ENCODE measurements at regions not wholly inside any gene's neighbourhood (a gene's known extent, or its start where the extent isn't known, plus 50 kb on each side); places are given as distances from the start of the nearest gene placed in this dataset.
A peak's percentile ranks its signal among the peaks of the same experiment; 100 is the strongest.

DNA sequence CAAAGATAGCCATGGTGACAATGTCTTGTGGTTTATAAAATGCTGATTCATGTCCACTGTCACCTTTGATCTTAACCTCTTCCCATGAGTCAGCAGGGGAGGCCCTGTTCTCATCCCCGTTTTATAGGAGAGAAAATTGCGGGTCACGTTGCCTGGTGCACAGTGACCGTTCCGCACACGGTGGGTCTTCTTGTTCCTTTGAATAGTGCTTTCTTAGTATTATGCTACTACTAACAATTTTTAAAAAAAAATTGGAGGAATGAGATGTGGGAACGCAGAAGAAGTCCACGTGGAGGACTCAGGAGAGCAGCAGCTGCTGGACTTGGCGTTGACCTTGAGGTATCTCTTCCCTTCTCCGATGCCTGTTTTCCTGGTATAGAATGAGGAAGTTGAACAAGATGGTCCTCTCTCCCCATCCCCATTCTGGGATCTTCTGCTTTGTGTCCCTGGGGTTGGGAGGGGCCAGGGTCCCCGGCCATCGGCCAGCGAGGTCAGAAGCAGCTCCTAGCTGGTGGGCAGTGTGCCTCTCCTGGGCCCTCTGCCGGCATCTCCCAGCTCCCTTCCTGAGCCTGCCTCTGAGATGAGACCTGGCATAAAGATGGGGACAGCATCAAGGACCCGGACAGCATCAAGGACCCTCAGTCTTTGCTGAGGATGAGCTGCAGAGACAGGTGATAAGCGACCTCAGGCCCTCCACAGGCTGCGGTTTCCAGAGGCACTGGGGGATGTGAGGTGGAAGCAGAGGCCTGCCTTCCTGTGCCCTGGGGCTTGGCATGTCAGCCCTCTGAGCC is 143.9 kb downstream of the C9orf50 start:
- DNase-seq (ENCODE audit: low read depth in 4 of 4, low spot score in 3 of 4), result no peak

DNA sequence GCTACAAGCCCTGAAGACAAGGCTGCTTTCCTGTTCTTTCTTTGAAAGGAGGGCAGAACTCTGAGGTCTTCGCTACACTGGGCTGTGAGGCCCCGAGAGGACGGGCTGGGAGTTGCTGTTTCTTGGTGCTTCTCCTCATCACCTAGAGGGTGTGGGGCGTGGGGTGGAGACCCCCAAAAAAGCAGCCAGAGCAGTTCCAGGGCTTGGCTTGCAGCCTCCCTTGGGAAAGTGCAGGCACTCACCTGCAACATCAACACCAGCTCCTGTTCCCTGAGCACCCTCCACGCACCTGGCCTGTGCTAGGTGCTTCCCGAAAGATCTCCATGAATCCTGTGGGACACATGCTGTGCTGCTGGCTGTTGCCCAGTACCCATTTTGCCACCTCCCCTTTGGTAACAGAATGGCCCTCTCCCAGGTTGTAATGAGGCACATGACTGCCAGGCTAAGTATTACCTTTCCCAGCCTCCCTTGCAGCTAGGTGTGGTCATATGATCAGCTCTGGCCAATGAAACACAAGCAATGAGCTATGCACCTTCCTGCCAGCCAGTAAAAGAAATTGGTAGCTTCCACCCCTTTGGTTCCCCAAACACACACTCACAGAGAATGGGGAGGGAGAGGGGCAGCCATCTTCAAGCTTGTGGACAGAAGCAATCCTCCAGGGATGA is 146.0 kb downstream of the C9orf50 start:
- DNase-seq (ENCODE audit: low read depth in 4 of 4, low spot score in 3 of 4), result no peak

DNA sequence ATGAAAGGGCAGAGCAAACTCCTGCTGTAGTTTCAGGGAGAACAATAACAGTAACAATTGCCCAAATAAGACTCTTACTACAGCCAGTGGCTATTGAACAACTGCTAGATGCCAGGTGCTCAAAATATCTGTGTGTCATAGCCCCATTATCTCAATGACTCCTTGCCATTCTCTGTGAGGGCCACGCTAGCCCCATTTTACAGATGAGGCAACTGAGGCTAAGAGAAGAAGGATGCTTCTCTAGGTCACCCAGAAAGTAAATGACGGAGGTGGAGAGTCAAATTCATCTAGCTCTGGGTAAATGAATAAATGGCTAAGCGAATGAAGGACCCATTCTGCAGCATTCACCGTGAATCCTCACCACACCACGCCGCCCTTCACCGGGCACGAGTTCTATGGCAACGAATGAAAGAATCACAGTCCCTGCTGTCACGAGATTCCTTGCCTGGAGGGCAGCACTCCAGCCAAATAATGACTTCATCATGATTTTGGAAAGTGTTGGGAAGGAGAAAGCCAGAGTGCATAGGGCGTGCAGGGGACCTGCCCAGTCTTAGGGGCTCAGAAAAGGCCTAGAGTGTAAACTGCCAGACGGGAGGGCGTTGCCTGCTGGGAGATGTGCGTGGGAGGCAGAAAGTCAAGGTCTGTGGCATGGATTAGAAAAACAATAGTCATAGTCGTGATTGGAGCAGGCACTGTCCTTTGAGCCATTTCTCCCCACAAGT is 147.2 kb downstream of the C9orf50 start:
- DNase-seq (ENCODE audit: low read depth in 4 of 4, low spot score in 3 of 4), result no peak

DNA sequence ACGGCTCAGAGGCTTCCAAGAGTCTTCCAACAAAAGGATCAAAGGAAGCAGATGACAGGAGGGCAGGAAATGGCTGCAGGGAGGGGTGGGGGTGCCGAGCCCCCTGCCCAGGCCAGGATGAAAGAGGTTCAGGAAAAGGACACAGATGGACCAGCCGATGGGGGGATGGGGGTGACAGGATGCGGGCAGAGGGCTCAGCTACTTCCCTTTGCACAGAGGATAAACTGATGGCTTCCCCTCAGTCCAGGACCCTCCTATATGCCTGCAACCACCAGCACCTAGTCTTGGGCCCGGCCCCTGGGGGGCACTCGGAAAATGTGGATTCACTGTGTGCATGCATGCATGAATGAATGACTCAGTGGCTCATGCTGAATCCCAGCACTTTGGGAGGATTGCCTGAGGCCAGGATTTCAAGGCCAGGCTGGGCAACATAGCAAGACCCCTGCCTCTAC is 148.2 kb downstream of the C9orf50 start:
- DNase-seq (ENCODE audit: low read depth in 4 of 4, low spot score in 3 of 4), result no peak

DNA sequence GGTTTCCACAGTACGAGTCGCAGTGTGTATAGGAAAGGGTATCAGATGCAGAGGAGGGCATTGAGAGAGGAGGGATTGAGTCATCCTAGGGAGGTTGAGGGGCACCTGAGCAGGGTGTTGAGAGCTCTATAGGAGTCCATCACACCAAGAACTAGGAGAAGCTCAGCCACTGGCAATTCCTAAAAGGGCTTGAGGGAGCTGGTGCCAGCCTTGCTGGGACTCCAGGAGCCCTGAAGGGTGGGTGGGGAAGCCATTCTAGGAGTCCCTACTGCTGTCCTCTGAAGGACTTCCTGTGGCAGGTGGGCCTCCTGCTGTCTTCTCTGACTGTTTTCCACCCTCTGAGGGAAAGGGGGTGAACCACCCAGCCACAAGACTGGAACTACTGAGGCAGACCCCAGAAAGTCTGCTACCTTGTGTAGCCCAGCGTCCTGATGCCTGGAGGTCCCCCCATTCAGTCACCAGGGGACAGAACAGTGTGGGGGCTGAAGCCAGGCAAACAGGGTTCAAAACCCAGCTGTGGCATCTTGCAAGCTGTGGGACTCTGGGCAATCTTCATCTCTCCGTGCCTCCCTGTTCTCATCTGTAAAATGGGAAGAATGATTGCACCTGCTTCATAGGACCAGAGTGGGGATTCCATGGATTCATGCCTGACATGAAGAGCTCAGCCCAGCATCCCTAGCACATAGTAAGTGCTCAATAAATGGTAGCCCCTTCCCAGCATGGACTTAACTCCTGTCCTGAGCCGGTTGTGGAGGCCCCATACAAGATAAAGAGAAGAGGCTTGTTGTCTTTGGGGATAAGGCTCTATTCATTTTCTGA is 149.5 kb downstream of the C9orf50 start:
- DNase-seq (ENCODE audit: low read depth in 4 of 4, low spot score in 3 of 4), result no peak

DNA sequence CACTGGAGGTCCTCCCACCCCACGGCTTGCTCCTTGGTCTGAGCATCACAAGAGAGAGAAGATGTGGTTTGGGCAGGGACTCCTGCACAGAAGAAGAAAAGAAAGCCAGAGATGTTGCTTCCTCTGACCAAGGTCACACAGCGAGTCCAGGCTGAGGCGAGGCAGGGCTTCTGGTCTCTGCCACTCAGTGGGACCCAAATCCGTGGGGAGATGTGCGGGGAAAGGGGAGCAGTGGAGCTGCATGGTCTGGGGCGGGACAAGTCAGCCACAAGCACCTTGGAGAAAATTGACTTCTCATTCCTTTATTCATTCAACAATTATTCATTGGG is 150.9 kb downstream of the C9orf50 start:
- no peak for DNase-seq (ENCODE audit: low read depth in 4 of 4, low spot score in 3 of 4)

DNA sequence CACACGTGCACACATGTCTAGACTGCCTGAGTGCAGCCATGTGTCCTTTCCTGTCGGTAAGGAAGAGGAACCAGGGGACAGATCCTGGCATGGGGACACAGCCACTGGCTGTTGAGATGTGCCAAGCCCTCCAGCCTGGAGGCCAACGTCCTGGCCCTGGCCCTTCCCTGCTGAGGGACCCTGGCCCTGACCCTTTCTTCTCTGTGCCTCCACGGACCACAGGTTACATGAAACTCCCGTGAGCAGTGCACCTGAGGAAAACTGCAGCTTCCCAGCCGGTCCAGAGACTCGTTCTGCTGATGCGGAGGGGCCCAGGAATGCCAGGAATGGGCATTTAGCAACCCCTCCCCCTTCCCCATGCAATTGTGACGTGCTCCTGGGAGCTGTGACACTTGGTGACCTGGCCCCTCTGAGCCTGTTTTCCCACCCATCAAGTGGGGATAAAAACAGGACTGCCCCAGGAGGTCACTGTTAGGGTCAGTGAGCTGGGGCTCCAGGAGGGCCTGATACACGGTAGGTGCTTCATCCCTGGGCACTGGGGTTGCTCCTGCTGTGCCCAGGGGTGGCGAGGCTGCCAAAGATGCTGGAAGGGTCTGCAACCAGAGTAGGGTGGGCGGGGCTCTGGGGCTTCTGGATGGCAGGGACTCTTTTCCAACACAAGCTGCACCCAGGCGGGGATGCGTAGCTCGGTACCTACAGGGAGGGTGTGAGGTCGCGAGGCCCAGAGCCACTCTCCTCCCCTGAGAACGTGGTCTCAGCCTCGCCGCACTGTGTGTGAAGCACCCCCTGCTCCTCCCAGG is 151.5 kb downstream of the C9orf50 start:
- no peak for DNase-seq (ENCODE audit: low read depth in 4 of 4, low spot score in 3 of 4)

DNA sequence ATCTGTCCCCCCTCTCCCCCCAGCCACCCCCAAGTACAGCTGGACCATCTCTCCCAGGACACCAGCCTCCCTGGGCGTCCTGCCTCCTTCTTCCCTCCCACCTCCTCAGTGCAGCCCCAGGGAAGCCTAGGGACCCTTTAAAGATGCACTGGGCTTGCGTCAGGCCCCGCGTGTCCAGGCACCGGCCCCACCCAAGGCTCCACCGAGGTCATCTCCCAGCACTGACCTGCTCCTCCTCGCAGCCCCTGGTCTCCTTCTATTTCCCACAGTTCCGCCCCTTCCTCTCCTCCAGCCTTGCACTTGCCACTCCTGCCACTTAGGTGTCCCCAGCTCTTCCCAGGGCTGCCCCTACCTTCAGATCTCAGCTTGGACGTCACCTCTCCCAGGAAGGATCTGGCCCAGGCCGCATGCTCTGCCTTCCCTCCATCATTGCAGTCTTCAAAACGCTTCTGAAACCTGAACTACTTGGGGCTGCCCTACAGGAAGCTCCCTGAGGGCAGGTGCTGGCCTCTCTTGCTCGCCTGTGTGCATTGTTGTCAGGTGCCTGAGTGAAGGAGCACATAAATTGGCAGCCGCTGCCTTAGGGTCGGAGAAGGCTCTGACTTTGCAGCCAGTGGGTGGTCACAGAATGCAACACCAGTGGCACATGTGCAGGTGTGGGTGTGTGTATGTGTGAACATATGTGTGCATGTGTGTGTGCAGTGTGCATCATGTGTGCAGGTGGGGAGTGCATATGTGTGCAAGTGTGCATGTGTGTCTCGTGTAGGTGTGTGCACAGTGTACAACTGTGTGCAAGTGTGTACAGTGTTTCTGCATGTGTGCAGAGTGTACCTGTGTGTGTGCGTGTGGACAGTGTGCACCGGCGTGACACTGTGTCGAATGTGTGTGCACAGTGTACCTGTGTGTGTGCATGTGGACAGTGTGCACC is 152.9 kb downstream of the C9orf50 start:
- DNase-seq (ENCODE audit: low read depth in 4 of 4, low spot score in 3 of 4), result no peak

DNA sequence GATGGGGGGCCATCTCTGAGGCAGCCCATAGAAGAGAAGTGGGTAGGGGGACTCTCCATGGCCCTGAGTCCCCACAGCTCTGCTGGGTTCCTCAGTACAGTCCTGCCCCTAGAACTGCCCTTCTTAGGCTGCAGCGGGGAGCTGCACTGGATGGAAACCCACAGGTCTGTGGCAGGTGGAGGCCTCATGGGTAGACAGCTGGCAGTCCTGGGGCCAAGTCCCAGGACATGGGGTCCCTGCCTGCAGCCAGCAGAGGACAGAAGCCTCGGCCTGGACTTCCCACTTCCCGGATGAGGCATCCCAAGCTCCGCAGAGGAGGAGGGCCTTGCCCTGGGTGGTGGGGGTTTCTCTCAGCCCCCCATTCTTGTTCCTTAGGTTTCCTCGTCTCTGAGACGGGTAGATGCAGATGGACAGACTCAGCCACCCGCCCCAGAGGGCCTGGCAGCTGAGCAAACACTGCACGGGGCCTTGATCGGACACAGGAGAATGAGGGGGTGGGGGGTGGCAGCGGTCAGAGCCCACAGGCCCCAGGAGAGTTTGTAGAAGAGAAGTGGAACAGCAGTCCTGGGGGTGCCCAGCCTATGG is 153.8 kb downstream of the C9orf50 start:
- DNase-seq (ENCODE audit: low read depth in 4 of 4, low spot score in 3 of 4), result no peak

DNA sequence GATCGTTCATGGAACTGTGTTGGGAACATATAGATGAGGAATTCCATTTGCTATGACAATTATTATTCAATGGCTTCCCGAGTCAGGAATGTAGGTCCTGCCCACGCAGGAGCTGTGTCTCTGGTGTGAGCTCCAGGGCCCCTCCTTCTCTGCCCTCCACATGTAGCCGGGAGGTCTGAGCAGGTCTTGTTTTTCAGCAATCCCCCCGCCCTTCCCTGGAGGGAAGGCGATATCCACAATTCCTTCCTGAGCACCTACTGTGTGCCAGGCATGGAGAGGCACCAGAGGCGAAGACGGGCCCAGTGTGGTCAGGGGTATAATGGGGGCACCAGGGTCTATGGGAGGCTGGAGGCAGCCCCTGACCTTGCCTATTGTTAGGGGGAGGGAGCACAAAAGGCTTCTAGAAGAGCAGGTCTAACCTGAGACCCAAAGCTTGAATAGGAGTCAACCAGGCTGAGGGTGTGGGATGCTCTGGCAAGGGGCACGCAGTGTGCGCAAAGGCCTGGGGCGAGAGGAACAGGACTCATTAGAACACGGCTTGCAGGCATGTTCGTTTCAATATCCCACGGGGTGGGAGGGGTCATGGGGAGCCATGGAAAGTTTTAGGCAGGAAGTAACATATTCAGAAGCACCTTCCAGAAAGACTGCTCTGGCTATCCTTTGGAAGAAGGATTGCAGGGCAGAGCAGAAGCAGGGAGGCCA is 154.9 kb downstream of the C9orf50 start:
- no peak for DNase-seq (ENCODE audit: low read depth in 4 of 4, low spot score in 3 of 4)

DNA sequence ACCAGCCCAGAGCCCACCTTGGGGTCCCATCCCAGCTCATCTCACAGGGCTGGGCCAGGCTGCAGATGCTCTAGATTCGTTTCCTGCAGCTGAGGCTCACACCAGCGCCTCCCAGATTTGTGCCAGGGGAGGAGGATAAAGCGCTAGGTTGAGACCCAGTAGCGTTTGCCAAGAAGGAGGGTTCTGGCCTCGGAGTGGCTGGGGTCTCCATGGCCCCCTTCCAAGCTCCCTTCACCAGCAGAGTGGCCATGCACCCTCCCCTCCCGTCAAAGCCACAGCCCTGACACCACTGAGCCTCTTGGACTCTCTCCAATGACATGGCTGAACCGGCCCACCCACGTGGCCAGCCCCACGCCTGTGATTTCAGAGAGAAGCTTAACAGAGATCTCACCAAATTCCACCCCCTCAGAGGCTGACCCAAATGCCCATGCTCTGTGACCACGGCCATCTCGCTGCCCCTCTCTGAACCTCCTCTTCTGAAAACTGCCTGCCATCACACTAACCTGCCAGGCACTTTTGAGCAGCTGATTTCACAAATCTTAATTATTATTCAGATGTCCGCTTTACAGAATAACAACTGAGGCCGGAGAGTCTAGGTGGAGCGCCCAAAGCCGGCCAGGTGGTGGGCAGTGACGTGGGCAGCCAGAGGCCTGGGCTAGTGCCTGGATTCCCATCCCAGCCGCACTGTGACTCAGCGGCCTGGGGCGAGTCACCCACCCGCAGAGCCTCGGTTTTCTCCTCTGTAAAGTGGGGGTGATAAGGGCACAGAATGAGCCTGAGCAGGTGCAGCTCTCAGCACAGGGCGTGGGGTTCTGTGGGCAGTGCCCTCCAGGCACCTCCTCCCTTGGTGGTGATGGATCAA is 155.7 kb downstream of the C9orf50 start:
- no peak for DNase-seq (ENCODE audit: low read depth in 4 of 4, low spot score in 3 of 4)

DNA sequence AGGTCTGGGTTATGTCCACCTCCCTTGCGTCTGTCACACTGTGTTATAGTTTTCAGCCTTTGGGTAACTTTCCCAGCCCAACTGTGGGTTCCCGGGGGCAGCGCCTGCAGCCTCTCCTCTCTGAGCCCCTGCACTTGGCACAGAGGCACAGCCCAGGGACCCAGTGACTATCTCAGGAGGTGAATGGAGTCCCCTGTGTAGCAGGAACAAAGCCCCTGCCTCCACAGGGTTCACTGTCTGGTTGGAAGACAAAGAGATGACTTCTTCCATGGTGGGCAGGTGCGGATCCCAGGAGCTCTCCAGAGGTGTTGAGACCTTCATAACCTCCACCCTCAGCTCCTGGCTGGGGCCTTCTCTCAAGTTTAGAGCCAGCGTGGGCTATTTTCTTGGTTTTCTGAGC is 156.9 kb downstream of the C9orf50 start:
- no peak for DNase-seq (ENCODE audit: low read depth in 4 of 4, low spot score in 3 of 4)

DNA sequence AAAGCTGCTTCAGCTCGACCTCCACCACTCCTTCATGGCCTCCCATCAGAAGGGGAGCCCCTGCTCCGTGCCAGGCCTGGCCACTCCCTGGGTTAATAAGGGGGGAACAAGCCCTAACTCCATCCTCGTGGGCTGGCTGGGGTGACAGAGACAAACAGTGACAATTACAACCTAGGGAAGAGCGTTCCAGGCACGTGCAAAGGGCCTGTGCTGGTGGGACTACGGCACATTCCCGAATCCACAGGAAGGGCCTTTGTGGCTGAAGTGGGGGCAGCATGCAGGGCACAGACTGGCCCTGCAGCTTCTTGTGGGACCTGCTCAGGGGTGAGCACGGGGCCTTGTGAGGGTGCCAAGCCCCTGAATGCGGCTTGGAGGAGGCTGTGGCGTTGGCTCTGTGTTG is 157.4 kb downstream of the C9orf50 start:
- no peak for DNase-seq (ENCODE audit: low read depth in 4 of 4, low spot score in 3 of 4)

DNA sequence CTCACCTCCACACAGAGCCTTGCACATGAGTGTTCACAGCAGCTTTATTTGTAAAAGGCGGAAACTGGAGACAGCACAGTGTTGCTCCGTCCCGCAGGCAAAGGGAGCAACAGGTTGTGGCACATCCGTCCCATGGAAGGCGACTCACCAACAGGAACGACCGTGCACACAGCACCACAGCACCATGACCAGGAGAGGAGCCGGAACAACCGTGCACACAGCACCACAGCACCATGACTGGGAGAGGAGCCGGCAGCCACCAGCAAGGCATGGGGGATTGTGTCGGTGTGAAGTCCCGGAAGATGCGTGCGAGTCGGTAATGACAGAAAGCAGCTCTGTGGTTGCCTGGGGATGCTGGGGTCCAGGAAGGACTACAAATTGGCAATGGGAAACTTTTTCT is 158.5 kb downstream of the C9orf50 start:
- DNase-seq (ENCODE audit: low read depth in 4 of 4, low spot score in 3 of 4), result no peak

DNA sequence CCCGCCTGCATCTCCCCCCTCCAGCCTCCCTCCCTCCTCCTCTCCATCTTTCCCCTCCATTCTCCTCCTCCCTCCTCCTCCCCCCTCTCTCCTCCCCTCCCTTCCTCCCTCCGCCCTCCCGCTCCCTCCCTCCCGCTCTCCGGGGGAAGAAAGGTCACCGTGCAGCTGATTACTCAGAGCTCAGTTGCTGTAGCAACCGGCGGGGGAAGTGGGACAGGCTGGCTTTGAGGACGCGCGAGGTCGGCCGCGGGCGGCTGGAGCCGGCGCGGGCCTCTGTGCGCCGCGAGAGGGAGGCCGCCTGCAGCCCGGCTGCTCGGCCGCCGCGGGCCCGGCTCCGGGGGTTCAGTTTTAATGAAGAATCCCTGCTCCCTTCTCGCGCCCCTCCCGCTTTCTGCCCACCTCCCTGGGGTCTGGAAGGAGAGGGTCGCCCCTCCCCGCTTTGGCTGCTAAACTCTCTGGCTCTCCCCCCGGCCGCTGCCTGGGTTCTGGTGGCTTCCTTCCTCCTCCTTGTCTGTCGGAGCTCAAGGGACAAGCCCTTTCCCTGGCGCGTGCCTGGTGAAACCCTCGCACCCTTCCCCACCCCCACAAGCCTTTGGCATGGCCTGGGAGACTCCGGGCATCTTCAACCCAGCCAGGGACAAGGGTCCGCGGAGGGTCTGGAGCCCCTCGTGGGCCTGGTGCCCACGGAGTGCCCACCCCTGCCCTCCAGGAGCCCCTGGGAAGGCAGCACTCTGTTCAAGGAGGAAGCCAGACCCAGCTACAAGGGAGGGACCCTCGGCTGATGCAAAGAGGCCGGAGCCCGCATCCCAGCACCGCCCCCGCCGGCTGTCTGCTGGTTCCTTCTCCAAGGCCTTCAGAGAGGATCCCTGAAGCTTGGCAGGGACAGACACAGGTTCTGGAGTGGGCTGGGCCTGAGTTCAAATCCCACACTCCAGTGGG is 160.3 kb downstream of the C9orf50 start:
- peak; percentile 98 to 100 (median 99) for DNase-seq (ENCODE audit: low read depth in 4 of 4, low spot score in 3 of 4)

All from left renal pelvis (tissue), 4 donors.